Activated CD4-positive, alpha-beta memory T cell treated with anti-CD3 and anti-CD28 coated beads, Interleukin-2, amount 10 ng/mL, durations not matched to agents 7 days and 5 days (primary cell): ENCODE measurements at regions not wholly inside any gene's neighbourhood (a gene's known extent, or its start where the extent isn't known, plus 50 kb on each side); places are given as distances from the start of the nearest gene placed in this dataset.
A peak's percentile ranks its signal among the peaks of the same experiment; 100 is the strongest.

ENCODE experiments used
- CTCF ChIA-PET: fragments of 350-600 bp; sonication (Branson Sonifier 250); formaldehyde crosslinking; loops from one replicate; lab custom pipeline; 2021; ENCODE audit warnings: antibody characterized with exemption, inconsistent platforms; lab: Charles Lee
- POLR2A ChIA-PET: fragments of 350-600 bp; sonication (Branson Sonifier 250); formaldehyde crosslinking; loops from one replicate; lab custom pipeline; 2021; ENCODE audit warnings: antibody characterized with exemption; lab: Charles Lee
- DNase-seq: peaks from one replicate; pipeline ENCODE4 v3.0.0-alpha.2; 2020
- H3K27ac Mint-ChIP-seq: one replicate; pipeline ENCODE4 v1.8.0; 2021; ENCODE audit warnings: mild to moderate bottlenecking, mixed read lengths
- H3K27me3 Mint-ChIP-seq: one replicate; pipeline ENCODE4 v1.8.0; 2021; ENCODE audit warnings: mixed read lengths
- H3K36me3 Mint-ChIP-seq: one replicate; pipeline ENCODE4 v1.8.0; 2021; ENCODE audit warnings: low read depth, mixed read lengths
- H3K4me1 Mint-ChIP-seq: one replicate; pipeline ENCODE4 v1.8.0; 2021; ENCODE audit warnings: mixed read lengths
- H3K4me3 Mint-ChIP-seq: one replicate; pipeline ENCODE4 v1.8.0; 2021; ENCODE audit warnings: mild to moderate bottlenecking, mixed read lengths
- H3K9me3 Mint-ChIP-seq: one replicate; pipeline ENCODE4 v1.8.0; 2021; ENCODE audit warnings: mixed read lengths

- no peak for DNase-seq
- CTCF ChIA-PET: no interaction called here
- POLR2A ChIA-PET: no interaction called here
- no peaks in the 10 kb centered on the region for H3K9me3 Mint-ChIP-seq
- no peaks in the 10 kb centered on the region for H3K27me3 Mint-ChIP-seq
- H3K36me3 Mint-ChIP-seq: no peaks in the 10 kb centered on the region
- H3K4me1 Mint-ChIP-seq: no peaks in the 10 kb centered on the region
- H3K4me3 Mint-ChIP-seq: no peak overlapping the region
- no peak overlapping the region for H3K27ac Mint-ChIP-seq
Measured at GRCh38 chrX:120819126-120819525, 56.5 kb downstream of the CT47B1 start.

GRCh38 chrX:120813982-120814381 is 61.7 kb downstream of the CT47B1 start:
- POLR2A ChIA-PET: no interaction called here
- Mint-ChIP-seq H3K27me3 (no peaks in the 10 kb centered on the region), H3K4me3 (no peak overlapping the region), H3K27ac (no peak overlapping the region), H3K4me1 (no peaks in the 10 kb centered on the region), H3K36me3 (no peaks in the 10 kb centered on the region), H3K9me3 (no peaks in the 10 kb centered on the region)
- CTCF ChIA-PET: no interaction called here
- DNase-seq: no peak

GRCh38 chrX:120801426-120801825 is 74.2 kb downstream of the CT47B1 start:
- no peak for DNase-seq
- CTCF ChIA-PET: interaction anchor here (4.4 kb wide), 1 partner anchor 11 kb away, joined by 13 read pairs; no protein-coding TSS in a partner anchor

GRCh38 chrX:120797188-120797851 is 78.3 kb downstream of the CT47B1 start:
- no peaks in the 10 kb centered on the region for H3K27me3 Mint-ChIP-seq
- no peak for DNase-seq
- peaks cover 24% of the 10 kb centered on the region for H3K4me1 Mint-ChIP-seq
- H3K36me3 Mint-ChIP-seq: no peaks in the 10 kb centered on the region
- H3K4me3 Mint-ChIP-seq: no peak overlapping the region
- CTCF ChIA-PET: no interaction called here
- POLR2A ChIA-PET: no interaction called here
- H3K9me3 Mint-ChIP-seq: no peaks in the 10 kb centered on the region
- no peak overlapping the region for H3K27ac Mint-ChIP-seq

More at GRCh38 chrX:120801426-120801825, 74.2 kb downstream of the CT47B1 start:
- POLR2A ChIA-PET: no interaction called here
- Mint-ChIP-seq H3K36me3 (no peaks in the 10 kb centered on the region), H3K4me3 (no peak overlapping the region), H3K27me3 (peaks cover 2% of the 10 kb centered on the region), H3K27ac (no peak overlapping the region), H3K9me3 (no peaks in the 10 kb centered on the region), H3K4me1 (peaks cover 21% of the 10 kb centered on the region)

GRCh38 chrX:120795301-120795700 is 80.4 kb downstream of the CT47B1 start:
- no peak overlapping the region for H3K4me3 Mint-ChIP-seq
- no peak for DNase-seq
- no peaks in the 10 kb centered on the region for H3K27me3 Mint-ChIP-seq
- ChIA-PET POLR2A (no interaction called here), CTCF (no interaction called here)
- peaks cover 30% of the 10 kb centered on the region for H3K4me1 Mint-ChIP-seq
- H3K36me3 Mint-ChIP-seq: no peaks in the 10 kb centered on the region
- no peaks in the 10 kb centered on the region for H3K9me3 Mint-ChIP-seq
- H3K27ac Mint-ChIP-seq: no peak overlapping the region

GRCh38 chrX:120794525-120794975 is 81.1 kb downstream of the CT47B1 start:
- peaks cover 28% of the 10 kb centered on the region for H3K4me1 Mint-ChIP-seq
- H3K27ac Mint-ChIP-seq: no peak overlapping the region
- no peak overlapping the region for H3K4me3 Mint-ChIP-seq
- no peaks in the 10 kb centered on the region for H3K9me3 Mint-ChIP-seq
- H3K36me3 Mint-ChIP-seq: no peaks in the 10 kb centered on the region
- POLR2A ChIA-PET: no interaction called here
- DNase-seq: no peak
- CTCF ChIA-PET: no interaction called here
- no peaks in the 10 kb centered on the region for H3K27me3 Mint-ChIP-seq

GRCh38 chrX:120793098-120793497 is 82.6 kb downstream of the CT47B1 start:
- Mint-ChIP-seq H3K36me3 (no peaks in the 10 kb centered on the region), H3K27me3 (no peaks in the 10 kb centered on the region), H3K4me1 (peaks cover 21% of the 10 kb centered on the region), H3K27ac (no peak overlapping the region), H3K4me3 (no peak overlapping the region), H3K9me3 (no peaks in the 10 kb centered on the region)
- ChIA-PET POLR2A (no interaction called here), CTCF (no interaction called here)
- no peak for DNase-seq

- Mint-ChIP-seq H3K4me1 (peaks cover 12% of the 10 kb centered on the region), H3K4me3 (no peak overlapping the region), H3K9me3 (no peaks in the 10 kb centered on the region), H3K27ac (no peak overlapping the region), H3K27me3 (no peaks in the 10 kb centered on the region), H3K36me3 (no peaks in the 10 kb centered on the region)
- CTCF ChIA-PET: interaction anchor here (0.9 to 3.5 kb wide), 6 partner anchors 12 to 784 kb away, joined by 3 to 13 read pairs (median 4); no protein-coding TSS in a partner anchor
- no peak for DNase-seq
- POLR2A ChIA-PET: no interaction called here
Measured at GRCh38 chrX:120791013-120791643, 84.5 kb downstream of the CT47B1 start.

GRCh38 chrX:120790552-120790951 is 85.1 kb downstream of the CT47B1 start:
- POLR2A ChIA-PET: no interaction called here
- no peak overlapping the region for H3K27ac Mint-ChIP-seq

GRCh38 chrX:120790118-120790517 is 85.5 kb downstream of the CT47B1 start:
- Mint-ChIP-seq H3K36me3 (no peaks in the 10 kb centered on the region), H3K9me3 (no peaks in the 10 kb centered on the region), H3K27me3 (no peaks in the 10 kb centered on the region), H3K4me1 (peaks cover 12% of the 10 kb centered on the region), H3K27ac (no peak overlapping the region), H3K4me3 (no peak overlapping the region)
- ChIA-PET CTCF (interaction anchor here (0.5 to 3.5 kb wide), 9 partner anchors 11 to 1526 kb away, joined by 3 to 13 read pairs (median 3); no protein-coding TSS in a partner anchor), POLR2A (no interaction called here)
- DNase-seq: peak; percentile 16

More at GRCh38 chrX:120790552-120790951, 85.1 kb downstream of the CT47B1 start:
- no peak overlapping the region for H3K4me3 Mint-ChIP-seq
- no peak for DNase-seq
- no peaks in the 10 kb centered on the region for H3K9me3 Mint-ChIP-seq
- CTCF ChIA-PET: interaction anchor here (0.5 to 3.5 kb wide), 9 partner anchors 12 to 1527 kb away, joined by 3 to 13 read pairs (median 3); no protein-coding TSS in a partner anchor
- peaks cover 12% of the 10 kb centered on the region for H3K4me1 Mint-ChIP-seq
- H3K36me3 Mint-ChIP-seq: no peaks in the 10 kb centered on the region
- H3K27me3 Mint-ChIP-seq: no peaks in the 10 kb centered on the region

GRCh38 chrX:120781403-120781802 is 94.3 kb downstream of the CT47B1 start:
- Mint-ChIP-seq H3K27ac (no peak overlapping the region), H3K27me3 (no peaks in the 10 kb centered on the region), H3K4me1 (no peaks in the 10 kb centered on the region), H3K9me3 (peaks cover under 1% of the 10 kb centered on the region), H3K4me3 (no peak overlapping the region), H3K36me3 (no peaks in the 10 kb centered on the region)
- no peak for DNase-seq
- POLR2A ChIA-PET: no interaction called here
- CTCF ChIA-PET: no interaction called here

- Mint-ChIP-seq H3K9me3 (peaks cover 2% of the 10 kb centered on the region), H3K4me1 (no peaks in the 10 kb centered on the region), H3K4me3 (no peak overlapping the region), H3K27ac (no peak overlapping the region), H3K27me3 (no peaks in the 10 kb centered on the region), H3K36me3 (no peaks in the 10 kb centered on the region)
- POLR2A ChIA-PET: no interaction called here
- CTCF ChIA-PET: no interaction called here
- no peak for DNase-seq
Measured at GRCh38 chrX:120775959-120776358, 99.7 kb downstream of the CT47B1 start.

- H3K27ac Mint-ChIP-seq: no peak overlapping the region
- H3K9me3 Mint-ChIP-seq: peaks cover 2% of the 10 kb centered on the region
- H3K27me3 Mint-ChIP-seq: no peaks in the 10 kb centered on the region
- H3K4me1 Mint-ChIP-seq: no peaks in the 10 kb centered on the region
- POLR2A ChIA-PET: no interaction called here
- H3K4me3 Mint-ChIP-seq: no peak overlapping the region
- H3K36me3 Mint-ChIP-seq: no peaks in the 10 kb centered on the region
- CTCF ChIA-PET: no interaction called here
- no peak for DNase-seq
Measured at GRCh38 chrX:120774606-120775005, 101.1 kb downstream of the CT47B1 start.
